HG03575 (cell line): ENCODE measurements at regions not wholly inside any gene's neighbourhood (a gene's known extent, or its start where the extent isn't known, plus 50 kb on each side); places are given as distances from the start of the nearest gene placed in this dataset.
"Not testable (repeated sequence)": the region's sequence is repeated elsewhere in the genome, so short reads cannot be mapped to it uniquely, and the experiment has no call there.

ENCODE experiments used
- ATAC-seq: cut with Tn5 transposase; IDR thresholded peaks from one replicate; pipeline ENCODE4 v1.9.1; 2021; ENCODE audit not compliant: unreplicated experiment, insufficient number of reproducible peaks, low FRiP score; ENCODE audit errors: extremely low read depth

DNA sequence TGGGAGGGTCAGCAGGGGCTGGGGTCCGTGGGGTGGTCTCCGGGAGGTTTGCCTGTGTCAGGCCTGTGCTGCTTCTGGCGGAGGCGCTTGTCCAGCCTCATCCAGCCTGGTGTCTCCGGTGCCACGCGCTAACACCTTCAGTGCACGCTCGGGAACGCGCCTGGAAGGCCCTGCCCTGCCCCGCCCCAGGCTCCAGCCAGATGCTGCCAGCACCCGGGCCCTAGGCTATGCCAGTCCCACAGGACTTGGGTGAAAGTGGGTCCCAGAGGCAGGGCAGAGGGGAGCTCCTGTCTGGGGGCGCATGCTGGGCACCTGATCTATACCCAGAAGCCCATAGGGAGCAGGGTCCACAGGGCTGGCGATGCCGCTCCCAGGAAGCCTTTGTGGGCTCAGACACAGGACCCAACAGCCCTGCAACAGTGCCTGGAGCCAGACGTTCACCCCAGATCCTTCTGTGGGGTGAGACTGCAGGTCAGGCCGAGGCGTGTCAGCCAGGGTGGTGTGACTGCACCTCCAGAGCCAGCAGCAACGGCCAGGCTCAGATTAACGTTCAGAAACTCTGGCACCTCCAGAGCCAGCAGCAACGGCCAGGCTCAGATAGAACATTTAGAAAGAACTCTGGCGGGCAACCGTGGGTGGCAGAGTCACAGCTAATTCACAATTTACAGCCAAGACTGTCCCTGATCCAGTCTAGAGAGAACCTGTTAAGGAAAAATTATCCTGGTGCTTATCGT lies 5423.2 kb upstream of the TPTE start:
- not testable (repeated sequence) for ATAC-seq

DNA sequence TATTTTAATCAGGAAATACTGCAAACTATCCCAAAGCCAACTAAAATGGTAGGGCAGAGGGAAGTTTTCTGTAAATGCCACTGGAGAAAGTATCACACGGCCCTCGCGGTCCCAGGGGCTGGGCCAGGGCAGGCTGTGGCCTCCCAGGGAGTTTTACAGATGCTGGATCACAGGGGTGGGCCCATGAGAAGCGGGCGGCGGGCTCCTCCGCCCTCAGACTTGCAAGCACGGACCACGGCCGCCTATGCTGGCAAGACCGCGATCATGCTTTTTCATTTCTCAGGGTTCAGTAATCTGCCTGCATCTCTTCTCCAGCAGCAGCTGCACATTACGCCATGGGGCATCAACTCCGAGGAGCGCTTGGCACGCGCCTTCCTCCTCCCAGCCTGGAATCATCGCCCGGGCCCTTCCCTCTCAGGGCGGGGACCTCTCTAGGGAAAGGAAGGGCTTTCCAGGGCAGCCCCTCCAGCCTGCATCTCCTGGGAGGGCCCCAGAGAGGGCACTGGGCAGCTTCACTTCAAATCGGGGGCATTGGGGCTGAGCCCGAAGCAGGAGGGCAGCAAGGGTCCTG lies 5420.7 kb upstream of the TPTE start:
- not testable (repeated sequence) for ATAC-seq

DNA sequence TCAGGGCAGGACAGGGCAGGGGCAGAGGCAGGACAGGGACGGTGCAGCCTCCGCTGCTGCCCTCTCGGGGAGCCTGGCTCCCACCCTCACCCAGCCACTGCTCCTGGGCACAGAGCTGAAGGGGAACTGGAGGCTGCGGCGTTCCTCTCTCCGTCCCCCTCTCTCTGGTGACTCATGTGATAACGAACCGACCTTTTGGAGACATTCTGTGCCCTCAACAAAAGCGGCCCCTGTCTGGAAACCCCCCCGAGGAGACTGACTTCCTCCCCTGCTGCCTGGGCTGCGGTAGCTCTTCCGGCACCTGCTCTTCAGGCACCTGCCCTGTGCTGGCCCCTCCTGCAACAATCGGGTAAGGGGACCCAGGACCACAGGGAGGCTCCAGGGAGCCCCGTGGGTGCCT lies 5419.6 kb upstream of the TPTE start:
- not testable (repeated sequence) for ATAC-seq

DNA sequence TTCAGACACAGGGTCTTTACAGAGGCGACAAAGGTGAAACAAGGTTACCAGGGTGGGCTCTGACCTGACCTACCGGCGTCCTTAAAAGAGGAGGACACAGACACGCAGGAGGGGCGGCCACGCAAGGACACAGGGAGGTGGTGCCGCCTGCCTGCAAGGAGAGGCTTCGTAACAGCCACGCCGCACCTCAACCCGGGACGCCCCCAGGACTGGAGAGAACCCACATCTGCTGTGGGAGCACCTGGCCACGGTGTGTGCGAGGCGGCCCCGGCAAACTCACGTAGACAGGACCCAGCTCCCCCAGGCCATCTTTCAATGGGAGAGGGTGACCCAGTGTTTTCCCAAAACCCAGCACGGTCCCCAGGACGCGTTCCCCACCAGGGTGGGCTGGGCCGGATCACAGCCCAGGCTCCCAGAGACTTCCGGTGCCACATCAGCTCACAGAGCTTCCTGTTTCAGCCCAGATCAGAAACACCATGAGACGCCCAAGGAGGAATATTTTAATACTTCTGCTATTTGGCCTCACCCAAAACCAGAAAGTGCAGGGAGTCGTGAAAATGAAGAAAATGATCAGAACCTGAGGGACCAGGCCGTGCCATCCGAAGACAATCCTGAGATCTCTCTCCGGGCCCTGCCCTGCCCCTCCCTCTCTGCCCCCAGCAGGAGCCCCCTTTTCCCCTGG lies 5417.4 kb upstream of the TPTE start:
- not testable (repeated sequence) for ATAC-seq

DNA sequence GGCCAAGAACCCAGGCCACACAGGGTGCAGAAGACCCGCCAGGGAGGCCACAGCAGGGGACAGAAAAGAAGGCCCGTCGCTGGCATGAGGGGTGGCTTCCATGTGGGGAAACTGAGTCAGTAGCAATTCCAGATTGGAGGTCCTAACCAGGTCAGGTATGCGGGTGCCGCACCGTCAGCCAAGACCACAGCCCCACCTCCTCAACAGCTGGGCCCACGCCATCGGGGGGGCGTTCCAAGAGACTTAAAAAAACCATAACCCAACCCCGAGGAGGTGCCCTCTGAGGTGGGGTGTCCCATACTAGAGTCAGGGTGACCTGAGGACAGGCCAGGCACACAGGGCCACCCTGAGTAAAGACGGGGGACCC lies 5416.8 kb upstream of the TPTE start:
- not testable (repeated sequence) for ATAC-seq

DNA sequence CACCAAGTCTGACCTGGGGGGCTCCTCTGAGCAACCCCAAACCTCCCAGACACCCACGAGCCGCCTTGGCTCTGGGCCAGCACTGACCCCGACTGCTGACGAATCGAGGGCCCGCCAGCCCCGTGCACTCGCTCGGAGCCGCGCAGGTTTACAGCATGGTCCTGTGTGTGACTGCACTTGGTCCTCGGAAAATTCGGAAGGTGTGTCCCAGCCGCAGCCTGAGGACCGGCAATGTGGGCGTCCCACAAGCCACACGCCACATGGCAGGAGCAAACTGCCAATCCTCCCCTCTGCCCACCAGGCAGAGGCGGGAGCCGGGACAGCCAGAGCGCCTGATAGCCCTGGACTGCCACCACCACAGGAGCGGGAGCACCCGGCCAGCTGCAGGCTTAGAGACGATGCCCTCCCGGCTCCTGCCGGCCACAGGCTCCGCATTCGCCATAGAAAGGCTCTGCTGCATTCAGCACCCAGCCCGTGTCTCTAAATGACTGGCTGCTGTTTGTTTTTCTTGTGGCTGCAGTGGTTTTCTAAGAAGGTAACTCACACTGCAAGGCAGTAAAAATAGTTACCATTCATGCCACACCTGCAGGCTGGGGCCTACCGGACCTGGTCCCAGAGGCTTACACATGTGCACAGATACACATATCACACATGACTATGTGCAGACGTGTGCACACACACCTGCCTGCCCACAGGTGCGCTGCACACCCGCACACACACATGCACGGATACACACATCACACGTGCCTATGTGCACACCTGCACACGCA lies 5415.3 kb upstream of the TPTE start:
- ATAC-seq = not testable (repeated sequence)

DNA sequence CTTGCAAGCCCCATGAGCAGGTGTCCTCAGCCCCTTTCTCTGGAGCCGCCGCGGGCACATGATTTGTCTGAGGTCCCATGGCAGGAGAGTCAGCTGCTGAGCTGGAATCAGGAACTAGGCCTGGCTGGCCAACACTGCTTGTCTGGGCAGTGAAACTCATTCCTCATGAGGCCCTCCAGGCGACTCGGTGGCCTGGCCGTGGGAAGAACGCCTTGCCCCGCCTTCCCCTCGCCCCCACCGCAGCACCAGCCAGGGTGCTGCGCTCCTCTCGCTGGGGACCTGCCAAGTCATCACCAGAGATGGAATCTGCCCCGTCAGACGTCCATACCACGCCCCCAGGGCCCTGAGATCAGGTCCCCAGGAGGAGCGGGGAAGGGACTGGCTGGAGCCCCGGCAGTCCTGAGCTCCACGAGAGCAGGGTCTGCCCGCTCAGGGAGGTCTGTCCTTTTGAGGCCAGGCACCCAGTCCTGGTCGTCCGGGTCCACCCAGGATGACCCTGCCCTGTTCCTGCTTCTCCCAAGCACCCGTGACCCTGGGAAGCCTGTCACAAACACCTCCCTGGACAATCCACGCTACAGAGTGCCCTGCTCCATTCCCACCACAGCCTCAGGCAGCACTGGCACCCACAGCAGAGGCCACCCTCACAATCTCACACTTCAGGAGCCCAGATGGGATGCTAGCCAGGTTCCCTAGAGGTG lies 5414.5 kb upstream of the TPTE start:
- ATAC-seq = not testable (repeated sequence)

DNA sequence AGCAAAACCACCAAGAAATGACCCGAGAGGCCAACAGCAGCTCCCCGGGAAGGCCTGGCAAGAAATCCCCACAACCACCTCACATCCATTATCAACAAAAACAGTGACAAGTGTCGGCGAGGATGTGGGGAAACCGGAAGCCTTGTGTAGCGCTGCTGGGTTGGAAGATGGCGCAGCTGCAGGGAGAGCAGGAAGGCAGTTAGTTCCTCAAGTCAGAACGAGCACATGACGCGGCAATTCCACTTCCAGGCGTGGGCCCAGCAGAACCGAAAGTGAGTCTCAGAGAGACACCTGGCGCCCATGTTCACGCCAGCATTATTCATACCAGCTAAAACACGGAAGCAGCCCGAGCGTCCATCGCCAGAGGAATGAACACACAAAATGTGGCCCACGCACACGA lies 5413.7 kb upstream of the TPTE start:
- ATAC-seq = not testable (repeated sequence)

DNA sequence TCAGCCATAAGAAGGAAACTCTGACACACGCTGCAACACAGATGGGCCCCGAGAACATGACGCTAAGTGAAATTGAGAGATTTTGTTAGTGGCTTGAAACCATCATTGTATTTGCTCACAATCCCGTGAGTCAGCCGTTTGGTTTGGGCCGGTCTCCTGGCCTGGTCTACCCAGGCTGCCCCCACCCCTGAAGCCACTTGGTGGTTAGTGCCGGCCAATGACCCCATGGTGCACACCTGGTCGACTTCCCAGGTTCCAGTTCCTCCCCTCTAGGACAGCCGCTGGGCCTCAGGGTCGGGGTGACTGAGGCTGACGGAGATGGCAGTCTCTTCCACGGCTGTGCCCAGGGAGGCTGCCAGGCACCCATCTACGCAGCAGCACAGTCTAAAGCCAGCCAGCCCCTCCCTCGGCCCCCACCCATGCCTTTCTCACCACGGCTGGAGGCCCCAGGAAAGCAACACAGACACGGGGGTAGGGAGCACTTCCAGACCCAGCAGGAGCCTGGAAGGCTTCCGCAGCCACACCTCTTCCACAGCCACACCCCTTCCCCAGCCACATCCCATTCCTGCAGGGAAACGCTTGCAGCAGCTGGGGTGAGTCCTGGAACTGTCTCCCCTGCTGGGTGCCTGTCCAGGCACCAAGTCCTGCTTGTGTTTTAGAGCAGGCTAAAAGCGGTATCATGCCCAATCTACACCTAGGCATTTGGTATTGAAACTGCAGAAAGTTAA lies 5413.2 kb upstream of the TPTE start:
- not testable (repeated sequence) for ATAC-seq

DNA sequence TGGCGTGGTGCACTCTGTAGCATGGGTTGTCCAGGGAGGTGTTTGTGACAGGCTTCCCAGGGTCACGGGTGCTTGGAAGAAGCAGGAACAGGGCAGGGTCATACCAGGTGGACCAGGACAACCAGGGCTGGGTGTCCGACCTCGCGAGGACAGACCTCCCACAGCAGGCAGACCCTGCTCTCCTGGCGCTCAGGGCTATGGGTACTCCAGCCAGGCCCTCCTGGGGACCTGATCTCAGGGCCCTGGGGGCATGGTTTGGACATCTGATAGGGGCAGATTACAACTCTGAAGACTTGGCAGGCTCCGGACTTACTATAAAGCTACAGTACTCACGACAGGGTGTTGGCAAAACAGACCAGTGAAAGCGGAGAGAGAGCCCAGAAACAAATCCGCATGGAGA lies 5410.2 kb upstream of the TPTE start:
- ATAC-seq = not testable (repeated sequence)

DNA sequence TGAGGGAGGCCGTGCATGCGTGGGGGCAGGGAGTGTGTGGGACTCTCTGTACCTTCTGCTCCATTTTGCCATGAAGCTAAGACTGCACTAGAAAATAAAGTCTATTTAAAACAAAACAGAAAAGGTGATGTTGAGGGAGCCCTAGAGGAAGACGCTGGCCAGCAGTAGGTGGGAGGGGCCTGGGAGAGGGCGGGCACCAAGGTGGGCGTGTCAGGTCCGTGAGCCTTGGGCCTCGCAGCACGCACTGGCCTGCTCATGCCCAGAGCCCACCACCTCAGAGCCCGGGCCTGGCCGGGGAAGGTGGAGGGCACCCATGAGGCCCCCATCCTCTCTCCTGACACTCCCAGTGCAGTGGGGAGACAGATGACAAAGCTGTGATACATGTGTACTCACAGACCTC lies 5408.3 kb upstream of the TPTE start:
- ATAC-seq = not testable (repeated sequence)

DNA sequence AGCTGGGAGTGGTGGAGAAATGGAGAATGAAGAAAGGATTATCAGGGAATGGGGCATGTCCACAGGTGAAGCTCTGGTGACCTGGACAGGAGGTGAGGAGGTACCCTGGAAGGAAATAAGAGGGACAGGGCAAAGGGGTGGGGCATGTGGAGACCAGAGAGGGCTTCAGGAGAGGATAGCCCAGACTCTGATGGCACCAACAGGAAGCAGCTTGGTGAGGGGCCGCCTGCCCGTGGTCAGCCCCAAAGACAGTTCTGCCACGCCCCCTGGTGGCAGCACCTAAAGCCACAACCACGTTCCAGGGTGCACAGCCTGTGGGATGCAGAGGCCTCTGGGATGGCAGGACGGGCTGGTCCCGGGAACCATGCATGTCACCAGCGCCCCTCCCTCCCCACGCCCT lies 5406.9 kb upstream of the TPTE start:
- ATAC-seq = not testable (repeated sequence)

DNA sequence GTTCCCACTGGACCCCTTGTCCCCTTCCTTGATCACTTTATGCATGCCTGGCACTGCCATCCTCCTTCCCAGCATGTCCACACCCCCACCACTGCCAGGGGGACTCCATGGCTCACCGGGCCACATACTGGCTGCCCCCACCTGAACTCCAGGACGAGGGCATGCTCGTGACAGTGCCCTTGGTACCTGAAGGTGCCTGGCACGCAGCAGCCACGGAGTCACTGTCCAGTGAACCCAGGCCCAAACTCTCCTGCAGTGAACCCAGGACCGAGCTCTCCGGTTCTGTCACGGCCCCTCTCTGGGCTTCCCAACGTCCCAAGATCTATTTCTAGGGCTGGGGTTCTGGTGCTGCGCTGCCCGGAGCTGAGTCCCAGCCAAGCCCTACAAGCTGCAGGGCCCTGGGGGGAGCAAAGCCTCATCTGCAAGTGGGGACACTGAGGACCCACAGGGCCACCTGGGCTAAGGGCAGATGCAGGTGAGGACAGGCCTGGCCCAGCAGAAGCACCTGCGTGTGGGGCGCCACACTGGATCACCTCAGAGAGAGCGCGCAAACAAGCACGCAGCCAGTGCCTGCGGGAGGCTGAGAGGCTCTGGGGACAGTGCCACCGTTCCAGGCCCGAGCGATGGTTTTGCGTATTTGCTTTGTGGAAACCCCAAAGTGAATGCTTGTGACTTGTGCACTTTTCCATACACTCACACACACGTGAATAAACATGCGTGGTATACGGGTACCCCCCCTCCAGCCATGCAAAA lies 5406.3 kb upstream of the TPTE start:
- ATAC-seq = not testable (repeated sequence)

DNA sequence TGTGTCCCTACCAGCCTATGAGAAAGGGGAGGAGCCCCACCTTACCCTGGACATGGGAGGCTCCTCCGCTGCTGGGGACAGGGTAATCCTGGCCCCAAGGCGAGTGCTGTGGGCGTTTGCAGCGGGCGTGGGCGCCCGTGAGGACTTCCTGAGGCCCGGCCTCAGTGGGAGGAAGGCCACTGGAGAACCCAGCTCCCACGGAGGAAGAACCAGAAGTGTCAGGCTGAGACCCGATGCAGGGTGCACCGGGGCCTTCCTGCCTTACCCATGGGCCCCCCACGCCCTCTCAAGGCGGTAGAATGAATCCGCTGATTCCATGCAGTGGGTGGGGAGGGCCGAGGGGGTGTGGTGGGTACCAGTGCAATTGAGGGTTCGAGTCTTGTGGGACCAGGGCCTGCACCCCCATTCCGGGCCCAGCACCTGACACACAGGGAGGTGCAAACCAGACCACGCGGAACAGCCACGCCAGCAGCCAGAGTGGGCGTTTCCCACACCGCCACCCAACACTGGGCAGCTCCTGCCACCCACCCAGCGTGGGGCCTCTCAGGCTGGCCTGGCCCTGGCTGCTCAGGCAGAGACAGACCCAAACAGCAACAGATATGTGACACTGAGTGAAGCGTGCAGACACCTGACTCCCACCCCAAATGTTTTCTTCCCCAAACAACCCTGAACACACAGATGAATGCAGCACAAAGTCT lies 5405.6 kb upstream of the TPTE start:
- not testable (repeated sequence) for ATAC-seq

DNA sequence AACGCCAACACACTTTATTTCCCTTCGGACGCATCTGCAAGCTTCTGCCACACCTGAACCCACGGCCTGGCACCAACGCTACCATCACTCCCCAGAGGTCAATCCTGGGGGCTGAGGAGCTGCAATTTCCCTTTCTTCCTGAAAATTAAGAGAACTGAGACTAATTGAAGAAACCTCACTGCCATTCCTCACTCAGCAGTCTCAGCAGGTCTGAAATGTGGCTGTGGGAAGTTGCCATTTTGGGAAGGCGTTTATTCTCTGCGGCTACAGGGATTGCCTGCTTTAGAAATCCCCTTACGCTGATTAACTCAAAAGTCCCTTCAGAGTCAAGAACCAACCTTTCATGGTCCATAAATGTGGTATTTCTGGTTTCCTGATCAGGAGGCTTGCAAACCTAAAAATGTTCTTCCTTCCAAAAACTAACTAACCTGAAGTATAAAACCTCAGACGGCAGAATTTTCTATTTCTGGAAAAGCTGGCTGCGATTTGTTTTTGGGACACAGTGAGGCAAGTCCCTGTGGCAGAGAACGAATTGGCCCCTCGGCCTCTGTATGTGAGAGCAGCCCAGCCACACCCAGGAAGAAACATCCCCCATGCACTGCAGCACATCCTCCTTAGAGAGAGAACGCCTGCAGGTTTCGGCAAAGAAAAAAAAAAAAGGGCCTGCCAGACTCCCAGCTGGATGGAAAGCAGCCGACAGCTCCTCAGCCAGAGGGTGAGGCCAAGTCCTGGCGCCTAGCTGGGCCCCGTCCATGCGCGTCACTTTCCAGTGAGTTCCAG lies 5404.8 kb upstream of the TPTE start:
- not testable (repeated sequence) for ATAC-seq

DNA sequence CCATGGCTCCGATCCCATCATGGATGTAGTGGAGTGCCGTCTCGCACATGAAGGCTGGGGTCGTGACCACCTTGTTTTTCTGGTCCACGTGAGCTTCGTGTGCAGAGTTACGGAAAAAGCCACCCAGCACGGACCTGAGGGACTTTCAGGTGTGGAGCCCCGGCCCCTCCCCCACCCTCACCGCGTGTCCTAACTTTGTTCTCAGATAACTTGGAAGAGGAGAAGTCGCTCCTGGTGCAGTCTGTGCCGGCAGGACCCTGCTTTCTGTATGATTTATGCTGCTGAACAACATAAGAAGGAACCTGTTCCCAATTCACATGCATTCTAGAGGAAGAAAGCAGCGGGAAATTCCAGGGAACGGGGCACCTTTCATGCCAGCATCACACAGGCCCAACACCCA lies 5404.2 kb upstream of the TPTE start:
- ATAC-seq = not testable (repeated sequence)
